H1 (cell line): ENCODE measurements at regions not wholly inside any gene's neighbourhood (a gene's known extent, or its start where the extent isn't known, plus 50 kb on each side); places are given as distances from the start of the nearest gene placed in this dataset.
"Not testable (repeated sequence)": the region's sequence is repeated elsewhere in the genome, so short reads cannot be mapped to it uniquely, and the experiment has no call there.

Experiments used
- CTCF ChIA-PET: fragments of 300-600 bp; sonication (Branson Sonifier 250); formaldehyde crosslinking; loops from one replicate; lab custom pipeline; 2021; ENCODE audit not compliant: partially characterized antibody; lab: Charles Lee
- POLR2A ChIA-PET: fragments of 300-600 bp; sonication (Branson Sonifier 250); formaldehyde crosslinking; loops from one replicate; lab custom pipeline; 2021; ENCODE audit warnings: inconsistent platforms; ENCODE audit not compliant: partially characterized antibody; lab: Charles Lee
- DNase-seq, 2 experiments: peaks; one replicate each; pipeline versions ENCODE4 v3.0.0 to v3.0.0-alpha.2; 2010 to 2022; ENCODE audit warnings: low spot score in 2 of 2, low read depth in 1 of 2, mixed read lengths in 1 of 2
- FAIRE-seq: peaks from 2 replicates; lab custom pipeline; 2011; peaks lifted over from hg19 to GRCh38; lab: Jason Lieb, UNC
- H2AFZ ChIP-seq: 2 replicates; pipeline ENCODE4 v1.8.1; 2012; ENCODE audit warnings: low read length, inconsistent platforms
- H2AK5ac ChIP-seq: 2 replicates; pipeline ENCODE4 v1.6.1; 2013; ENCODE audit warnings: low read depth, low read length
- H2BK120ac ChIP-seq: replicated peaks from 2 replicates; pipeline ENCODE3; 2013; ENCODE audit warnings: low read depth, low read length, inconsistent platforms
- H2BK12ac ChIP-seq: 2 replicates; pipeline ENCODE4 v1.6.1; 2013; ENCODE audit warnings: low read depth, low read length
- H2BK15ac ChIP-seq: 2 replicates; pipeline ENCODE4 v1.6.1; 2013; ENCODE audit warnings: low read length
- H2BK20ac ChIP-seq: 2 replicates; pipeline ENCODE4 v1.6.1; 2013; ENCODE audit warnings: low read length
- H2BK5ac ChIP-seq: 2 replicates; pipeline ENCODE4 v1.6.1; 2013; ENCODE audit warnings: low read depth, low read length
- H3K14ac ChIP-seq: 2 replicates; pipeline ENCODE4 v1.6.1; 2013; ENCODE audit warnings: inconsistent platforms; ENCODE audit not compliant: insufficient read length
- H3K18ac ChIP-seq: 2 replicates; pipeline ENCODE4 v1.6.1; 2013; ENCODE audit warnings: low read length; ENCODE audit errors: extremely low read depth
- H3K23ac ChIP-seq: 2 replicates; pipeline ENCODE4 v1.6.1; 2013; ENCODE audit warnings: inconsistent platforms; ENCODE audit not compliant: insufficient read length
- H3K23me2 ChIP-seq: 2 replicates; pipeline ENCODE4 v1.6.1; 2013; ENCODE audit warnings: low read depth, low read length
- H3K27ac ChIP-seq: 2 replicates; pipeline ENCODE4 v1.6.1; 2011; ENCODE audit warnings: low read depth, low read length, inconsistent platforms
- H3K27me3 ChIP-seq, 4 experiments: replicated peaks in 1 of 4; 1 replicate in 1 of 4; 2 replicates in 3 of 4; pipeline versions ENCODE4 v1.6.1 to v1.8.1; 2011 to 2013; ENCODE audit warnings: low read length in 3 of 4, mild to moderate bottlenecking in 3 of 4, inconsistent platforms in 2 of 4, mixed read lengths in 2 of 4, moderate library complexity in 1 of 4; ENCODE audit not compliant: control insufficient read depth in 3 of 4, insufficient read depth in 3 of 4; ENCODE audit errors: extremely low read depth in 1 of 4
- H3K36me3 ChIP-seq, 4 experiments: 2 replicates each; pipeline versions ENCODE4 v1.6.1 to v1.8.1; 2011 to 2013; ENCODE audit warnings: mild to moderate bottlenecking in 4 of 4, low read length in 3 of 4, moderate library complexity in 2 of 4, control low read depth in 1 of 4, inconsistent platforms in 1 of 4; ENCODE audit not compliant: insufficient read depth in 4 of 4, control insufficient read depth in 2 of 4
- H3K4ac ChIP-seq: replicated peaks from 2 replicates; pipeline ENCODE3; 2013; ENCODE audit warnings: low read length, low read depth, mixed read lengths, inconsistent platforms; ENCODE audit not compliant: insufficient read length
- H3K4me1 ChIP-seq, 4 experiments: replicated peaks in 1 of 4; 1 replicate in 1 of 4; 2 replicates in 3 of 4; pipeline versions ENCODE4 v1.6.1 to v1.8.1; 2011 to 2013; ENCODE audit warnings: low read length in 3 of 4, inconsistent platforms in 2 of 4, mixed read lengths in 1 of 4; ENCODE audit not compliant: insufficient read depth in 4 of 4, control insufficient read depth in 3 of 4
- H3K4me2 ChIP-seq, 2 experiments: 2 replicates each; pipeline versions ENCODE4 v1.6.1 to v1.8.1; 2011 to 2013; ENCODE audit warnings: low read depth in 2 of 2, low read length in 2 of 2, control low read depth in 1 of 2, inconsistent platforms in 1 of 2, mild to moderate bottlenecking in 1 of 2; ENCODE audit not compliant: insufficient read depth in 1 of 2
- H3K4me3 ChIP-seq, 4 experiments: fragments of 200-600, 300-600 bp in 1 of 4; sonication (generic), shearing (Covaris generic), sonication (Bioruptor Twin) in 1 of 4; 2 replicates each; pipeline versions ENCODE4 v1.5.1 to v1.8.1; 2011 to 2016; ENCODE audit warnings: low read length in 4 of 4, low read depth in 3 of 4, control low read depth in 2 of 4, inconsistent platforms in 2 of 4, mild to moderate bottlenecking in 2 of 4, mixed read lengths in 1 of 4, moderate library complexity in 1 of 4; ENCODE audit not compliant: insufficient read depth in 2 of 4; ENCODE audit errors: extremely low read depth in 1 of 4
- H3K56ac ChIP-seq: replicated peaks from 2 replicates; pipeline ENCODE3; 2013; ENCODE audit warnings: low read depth, mild to moderate bottlenecking, mixed read lengths, low read length, inconsistent platforms; ENCODE audit not compliant: insufficient read length
- H3K79me1 ChIP-seq: 2 replicates; pipeline ENCODE4 v1.6.1; 2013; ENCODE audit warnings: low read depth, low read length, control low read depth
- H3K79me2 ChIP-seq, 2 experiments: 2 replicates each; pipeline versions ENCODE4 v1.6.1 to v1.8.1; 2012 to 2013; ENCODE audit warnings: low read length in 2 of 2, mild to moderate bottlenecking in 2 of 2, inconsistent platforms in 1 of 2; ENCODE audit not compliant: insufficient read depth in 2 of 2, control insufficient read depth in 1 of 2
- H3K9ac ChIP-seq, 4 experiments: replicated peaks in 1 of 4; 1 replicate in 1 of 4; 2 replicates in 3 of 4; pipeline versions ENCODE4 v1.6.1 to v1.8.1; 2011 to 2013; ENCODE audit warnings: low read depth in 3 of 4, low read length in 3 of 4, control low read depth in 2 of 4, mild to moderate bottlenecking in 2 of 4, moderate library complexity in 2 of 4, inconsistent platforms in 1 of 4; ENCODE audit errors: extremely low read depth in 1 of 4
- H3K9me3 ChIP-seq, 2 experiments: 2 replicates each; pipeline versions ENCODE4 v1.6.1 to v1.8.1; 2012 to 2013; ENCODE audit warnings: mild to moderate bottlenecking in 2 of 2, moderate library complexity in 2 of 2, control low read depth in 1 of 2, inconsistent platforms in 1 of 2, low read depth in 1 of 2, low read length in 1 of 2, mixed read lengths in 1 of 2; ENCODE audit not compliant: insufficient read depth in 2 of 2
- H4K20me1 ChIP-seq, 2 experiments: replicated peaks in 1 of 2; 2 replicates each; pipeline versions ENCODE3 to v1.8.1; 2011 to 2013; ENCODE audit warnings: inconsistent platforms in 2 of 2, low read length in 2 of 2, mild to moderate bottlenecking in 1 of 2; ENCODE audit not compliant: insufficient read depth in 2 of 2, control insufficient read depth in 1 of 2
- H4K5ac ChIP-seq: 2 replicates; pipeline ENCODE4 v1.6.1; 2013; ENCODE audit warnings: low read length, low read depth, mixed read lengths, inconsistent platforms; ENCODE audit not compliant: insufficient read length
- H4K8ac ChIP-seq: 2 replicates; pipeline ENCODE4 v1.8.0; 2013; ENCODE audit warnings: mild to moderate bottlenecking, moderate library complexity, low read length, inconsistent platforms; ENCODE audit not compliant: insufficient read depth; ENCODE audit errors: extremely low read depth
- H4K91ac ChIP-seq: replicated peaks from 2 replicates; pipeline ENCODE3; 2013; ENCODE audit warnings: low read length, mixed read lengths, inconsistent platforms; ENCODE audit not compliant: insufficient read length
- WGBS, 2 experiments: shearing (Covaris generic) in 1 of 2; methylation state at CpG; one replicate each; pipeline versions ENCODE4 v1.1.6 to v1.1.7; 2013 to 2015; ENCODE audit warnings: low lambda C conversion rate in 2 of 2, mixed read lengths in 2 of 2, inconsistent platforms in 1 of 2, low coverage in 1 of 2, missing lambda C conversion rate in 1 of 2; ENCODE audit not compliant: insufficient replicate concordance in 2 of 2, insufficient coverage in 1 of 2, insufficient read length in 1 of 2; ENCODE audit errors: extremely low coverage in 1 of 2, missing lambda C conversion rate in 1 of 2; 5-methylcytosine and 5-hydroxymethylcytosine counted together

GRCh38 chr7:75230558-75230957 is 138.2 kb downstream of the GTF2IRD2B start:
- DNase-seq, H3K9me3 ChIP-seq, H2BK15ac ChIP-seq, H3K23ac ChIP-seq, CTCF ChIA-PET, H2BK20ac ChIP-seq, H3K4me1 ChIP-seq, FAIRE-seq, H3K4ac ChIP-seq, H3K4me2 ChIP-seq, H4K20me1 ChIP-seq, H3K9ac ChIP-seq, H2AK5ac ChIP-seq, H4K8ac ChIP-seq, H3K36me3 ChIP-seq, H2AFZ ChIP-seq, H2BK5ac ChIP-seq, H3K56ac ChIP-seq, H2BK12ac ChIP-seq, H3K14ac ChIP-seq, H3K27ac ChIP-seq, H3K79me2 ChIP-seq, POLR2A ChIA-PET, H2BK120ac ChIP-seq, H3K18ac ChIP-seq, H3K27me3 ChIP-seq, H3K23me2 ChIP-seq, H4K91ac ChIP-seq, H4K5ac ChIP-seq, H3K4me3 ChIP-seq, H3K79me1 ChIP-seq: not testable (repeated sequence)
- WGBS, 2 experiments, result no CpG with 5 or more reads among the region's 4 CpGs

- WGBS, 2 experiments, result no CpG with 5 or more reads among the region's 13 CpGs
- H3K18ac ChIP-seq, H2BK5ac ChIP-seq, H3K23ac ChIP-seq, H4K5ac ChIP-seq, H3K36me3 ChIP-seq, H3K4me1 ChIP-seq, H3K79me2 ChIP-seq, H2AFZ ChIP-seq, H3K14ac ChIP-seq, H3K27ac ChIP-seq, DNase-seq, H2BK12ac ChIP-seq, H3K4me3 ChIP-seq, POLR2A ChIA-PET, H3K9me3 ChIP-seq, H3K79me1 ChIP-seq, H3K23me2 ChIP-seq, H3K56ac ChIP-seq, H4K8ac ChIP-seq, H3K9ac ChIP-seq, CTCF ChIA-PET, H3K4ac ChIP-seq, H3K27me3 ChIP-seq, H2AK5ac ChIP-seq, FAIRE-seq, H4K91ac ChIP-seq, H2BK120ac ChIP-seq, H4K20me1 ChIP-seq, H3K4me2 ChIP-seq, H2BK20ac ChIP-seq, H2BK15ac ChIP-seq: not testable (repeated sequence)
Observed at GRCh38 chr7:75235092-75235826, 142.9 kb downstream of the GTF2IRD2B start.
